ENCODE measurements at regions not wholly inside any gene's neighbourhood (a gene's known extent, or its start where the extent isn't known, plus 50 kb on each side); places are given as distances from the start of the nearest gene placed in this dataset.

GRCh38 chr19:29021232-29021916 lies 191.6 kb downstream of the UQCRFS1 start:
- TF ChIP-seq, protein P1, sequence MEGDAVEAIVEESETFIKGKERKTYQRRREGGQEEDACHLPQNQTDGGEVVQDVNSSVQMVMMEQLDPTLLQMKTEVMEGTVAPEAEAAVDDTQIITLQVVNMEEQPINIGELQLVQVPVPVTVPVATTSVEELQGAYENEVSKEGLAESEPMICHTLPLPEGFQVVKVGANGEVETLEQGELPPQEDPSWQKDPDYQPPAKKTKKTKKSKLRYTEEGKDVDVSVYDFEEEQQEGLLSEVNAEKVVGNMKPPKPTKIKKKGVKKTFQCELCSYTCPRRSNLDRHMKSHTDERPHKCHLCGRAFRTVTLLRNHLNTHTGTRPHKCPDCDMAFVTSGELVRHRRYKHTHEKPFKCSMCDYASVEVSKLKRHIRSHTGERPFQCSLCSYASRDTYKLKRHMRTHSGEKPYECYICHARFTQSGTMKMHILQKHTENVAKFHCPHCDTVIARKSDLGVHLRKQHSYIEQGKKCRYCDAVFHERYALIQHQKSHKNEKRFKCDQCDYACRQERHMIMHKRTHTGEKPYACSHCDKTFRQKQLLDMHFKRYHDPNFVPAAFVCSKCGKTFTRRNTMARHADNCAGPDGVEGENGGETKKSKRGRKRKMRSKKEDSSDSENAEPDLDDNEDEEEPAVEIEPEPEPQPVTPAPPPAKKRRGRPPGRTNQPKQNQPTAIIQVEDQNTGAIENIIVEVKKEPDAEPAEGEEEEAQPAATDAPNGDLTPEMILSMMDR (IDR thresholded peaks at IDR 0.05): no peak
- TF ChIP-seq POLR2A (IDR thresholded peaks at IDR 0.05): no peak
